PC-9 (cell line): ENCODE measurements at regions not wholly inside any gene's neighbourhood (a gene's known extent, or its start where the extent isn't known, plus 50 kb on each side); places are given as distances from the start of the nearest gene placed in this dataset.

Experiments used
- BruUV-seq: library from RNA; stranded (reverse); fragments of 400-500 nt; replicated peaks from 2 replicates; lab custom pipeline; 2021; lab: Mats Ljungman, UMichigan
- CTCF ChIA-PET: fragments of 300-600 bp; sonication (Branson Sonifier 250); formaldehyde crosslinking; loops from one replicate; lab custom pipeline; 2022; ENCODE audit warnings: antibody characterized with exemption; lab: Charles Lee
- POLR2A ChIA-PET: fragments of 300-600 bp; sonication (Branson Sonifier 250); formaldehyde crosslinking; loops from one replicate; lab custom pipeline; 2022; ENCODE audit warnings: antibody characterized with exemption; ENCODE audit not compliant: unreplicated experiment; lab: Charles Lee
- DNase-seq, 2 experiments: peaks; one replicate each; pipeline versions ENCODE4 v3.0.0 to v3.0.0-alpha.2; 2015 to 2022; ENCODE audit warnings: mixed read lengths in 1 of 2
- H2AFZ ChIP-seq: fragments of 200-600 bp; sonication (generic); 2 replicates; pipeline ENCODE4 v1.8.1; 2017; ENCODE audit warnings: antibody characterized with exemption
- H3F3A ChIP-seq: fragments of 200-600 bp; sonication (generic); 2 replicates; pipeline ENCODE4 v1.8.1; 2017; ENCODE audit warnings: antibody characterized with exemption, mild to moderate bottlenecking, low read depth; ENCODE audit not compliant: insufficient read depth
- H3K27ac ChIP-seq: fragments of 200-600 bp; sonication (generic); 2 replicates; pipeline ENCODE4 v1.6.1; 2016; ENCODE audit warnings: mixed run types
- H3K27me3 ChIP-seq: fragments of 200-600 bp; sonication (generic); 2 replicates; pipeline ENCODE4 v1.6.1; 2016; ENCODE audit warnings: low read depth, mixed run types; ENCODE audit not compliant: insufficient read depth
- H3K36me3 ChIP-seq: fragments of 200-600 bp; sonication (generic); 2 replicates; pipeline ENCODE4 v1.6.1; 2016; ENCODE audit warnings: low read depth, mixed run types
- H3K4me1 ChIP-seq: fragments of 200-600 bp; sonication (generic); replicated peaks from 2 replicates; pipeline ENCODE4 v1.6.1; 2016; ENCODE audit warnings: mixed run types; ENCODE audit not compliant: insufficient read depth
- H3K4me2 ChIP-seq: fragments of 200-600 bp; sonication (generic); 2 replicates; pipeline ENCODE4 v1.6.1; 2017; ENCODE audit warnings: mixed run types
- H3K4me3 ChIP-seq: fragments of 200-600 bp; sonication (generic); 2 replicates; pipeline ENCODE4 v1.6.1; 2016; ENCODE audit warnings: mixed run types
- H3K79me2 ChIP-seq: fragments of 200-600 bp; sonication (generic); 2 replicates; pipeline ENCODE4 v1.6.1; 2017; ENCODE audit warnings: low read depth, mixed run types
- H3K9me2 ChIP-seq: fragments of 200-600 bp; sonication (generic); 2 replicates; pipeline ENCODE4 v1.8.1; 2017; ENCODE audit warnings: mild to moderate bottlenecking; ENCODE audit not compliant: insufficient read depth
- H3K9me3 ChIP-seq: fragments of 200-600 bp; sonication (generic); 2 replicates; pipeline ENCODE4 v1.8.1; 2016; ENCODE audit warnings: low read depth; ENCODE audit not compliant: insufficient read depth
- H4K20me1 ChIP-seq: fragments of 200-600 bp; sonication (generic); 2 replicates; pipeline ENCODE4 v1.8.1; 2017; ENCODE audit not compliant: insufficient read depth
- CTCF ChIP-seq: fragments of 200-600 bp; sonication (generic); conservative IDR thresholded peaks from 2 replicates; pipeline ENCODE4 v1.6.1; 2017; ENCODE audit warnings: mixed run types, antibody characterized with exemption, mild to moderate bottlenecking, moderate library complexity
- EZH2 ChIP-seq: fragments of 200-600 bp; sonication (generic); IDR thresholded peaks from 2 replicates; pipeline ENCODE4 v1.8.0; 2017; ENCODE audit warnings: antibody characterized with exemption, low read depth
- intact Hi-C: fragments of 100-400 bp; cut with micrococcal nuclease; formaldehyde crosslinking; loops from one replicate; pipeline ENCODE4 v1.10.0; 2022; ENCODE audit not compliant: unreplicated experiment

DNA sequence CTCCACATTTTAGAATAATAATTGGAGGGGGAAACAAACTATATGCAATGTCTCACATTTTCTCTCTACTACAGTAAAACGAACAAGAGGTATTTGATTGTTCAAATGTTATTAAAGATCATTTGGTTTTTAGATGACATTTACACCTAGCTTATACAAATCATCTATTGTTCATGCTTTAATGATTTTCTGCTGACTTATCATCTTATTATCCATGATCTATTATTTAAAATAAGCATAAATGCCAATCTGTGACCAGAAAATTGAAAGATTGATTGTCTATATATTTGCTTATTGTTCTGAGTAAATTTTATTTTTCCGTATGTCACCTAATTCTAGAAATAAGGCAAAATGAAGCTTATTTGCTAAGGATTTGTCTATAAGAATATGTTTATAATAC lies 537.2 kb downstream of the KCNJ3 start:
- Histone ChIP-seq H3K9me2 (no peaks in the 10 kb centered on the region), H3K27me3 (no peaks in the 10 kb centered on the region), H3F3A (no peaks in the 10 kb centered on the region), H3K36me3 (no peaks in the 10 kb centered on the region), H3K4me3 (no peak overlapping the region), H3K9me3 (no peaks in the 10 kb centered on the region), H4K20me1 (no peaks in the 10 kb centered on the region), H3K4me2 (no peak overlapping the region), H3K79me2 (no peaks in the 10 kb centered on the region), H3K27ac (no peak overlapping the region), H3K4me1 (no peaks in the 10 kb centered on the region), H2AFZ (no peak overlapping the region)
- TF ChIP-seq EZH2 (no peak), CTCF (no peak)
- ChIA-PET POLR2A (no interaction called here), CTCF (no interaction called here)
- intact Hi-C loops, result no loop called here
- DNase-seq, result no peak
- no TSS peak for BruUV-seq

- Histone ChIP-seq H3K27me3 (no peaks in the 10 kb centered on the region), H2AFZ (no peak overlapping the region), H3F3A (no peaks in the 10 kb centered on the region), H4K20me1 (no peaks in the 10 kb centered on the region), H3K36me3 (no peaks in the 10 kb centered on the region), H3K9me3 (no peaks in the 10 kb centered on the region), H3K4me1 (no peaks in the 10 kb centered on the region), H3K9me2 (no peaks in the 10 kb centered on the region), H3K4me2 (no peak overlapping the region), H3K79me2 (no peaks in the 10 kb centered on the region), H3K4me3 (no peak overlapping the region), H3K27ac (no peak overlapping the region)
- TF ChIP-seq CTCF, result peak; percentile 63
- no peak for TF ChIP-seq EZH2
- POLR2A ChIA-PET, result no interaction called here
- no peak for DNase-seq
- intact Hi-C loops, result loop anchor here (2.0 kb wide), 1 partner anchor 599 kb away; no protein-coding TSS in a partner anchor
- BruUV-seq, result no TSS peak
- CTCF ChIA-PET, result no interaction called here
These were observed 525.4 kb downstream of the KCNJ3 start for GRCh38 chr2:155223781-155224406.

DNA sequence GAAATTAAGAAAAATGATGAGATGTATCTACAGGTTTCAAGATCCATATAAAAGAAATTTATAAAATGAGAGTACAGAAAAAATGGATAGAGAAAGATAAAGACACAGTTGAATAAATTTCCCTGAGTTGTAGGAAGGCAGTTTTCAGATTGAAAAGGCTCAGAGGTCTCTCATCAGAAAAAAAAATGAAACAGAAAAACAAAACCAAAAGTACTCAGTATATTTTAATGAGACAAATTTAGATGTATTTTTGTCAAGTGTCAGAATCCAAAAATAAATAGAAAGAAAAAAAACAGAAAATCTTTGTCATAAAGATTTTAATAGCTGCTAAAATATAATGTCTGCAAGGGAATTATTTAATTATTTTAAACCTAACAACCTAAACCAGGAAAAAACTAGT lies 520.5 kb downstream of the KCNJ3 start:
- Histone ChIP-seq H3K27ac (no peak overlapping the region), H3K4me2 (no peak overlapping the region), H3K9me3 (no peaks in the 10 kb centered on the region), H3K27me3 (no peaks in the 10 kb centered on the region), H3K4me3 (no peak overlapping the region), H3F3A (no peaks in the 10 kb centered on the region), H3K4me1 (no peaks in the 10 kb centered on the region), H2AFZ (no peak overlapping the region), H3K36me3 (no peaks in the 10 kb centered on the region), H3K79me2 (no peaks in the 10 kb centered on the region), H3K9me2 (no peaks in the 10 kb centered on the region), H4K20me1 (no peaks in the 10 kb centered on the region)
- ChIA-PET POLR2A (no interaction called here), CTCF (no interaction called here)
- TF ChIP-seq CTCF, result no peak
- no peak for TF ChIP-seq EZH2
- BruUV-seq, result no TSS peak
- no peak for DNase-seq
- intact Hi-C loops, result no loop called here
